ENCODE measurements at regions not wholly inside any gene's neighbourhood (a gene's known extent, or its start where the extent isn't known, plus 50 kb on each side); places are given as distances from the start of the nearest gene placed in this dataset.

GRCh38 chr5:74122175-74122574 lies 496.2 kb downstream of the ARHGEF28 start:
- DNase-seq (ENCODE audit: low read depth), result no peak

GRCh38 chr5:74120585-74120984 lies 494.6 kb downstream of the ARHGEF28 start:
- DNase-seq (ENCODE audit: low read depth), result no peak

GRCh38 chr5:74118071-74118470 lies 492.1 kb downstream of the ARHGEF28 start:
- no peak for DNase-seq (ENCODE audit: low read depth)

- no peak for DNase-seq (ENCODE audit: low read depth)
These were observed 491.0 kb downstream of the ARHGEF28 start for GRCh38 chr5:74116984-74117383.

GRCh38 chr5:74116266-74116665 lies 490.3 kb downstream of the ARHGEF28 start:
- no peak for DNase-seq (ENCODE audit: low read depth)

GRCh38 chr5:74113927-74114326 lies 487.9 kb downstream of the ARHGEF28 start:
- DNase-seq (ENCODE audit: low read depth), result no peak

GRCh38 chr5:74113196-74113540 lies 487.2 kb downstream of the ARHGEF28 start:
- DNase-seq (ENCODE audit: low read depth), result no peak

GRCh38 chr5:74112372-74113195 lies 486.6 kb downstream of the ARHGEF28 start:
- no peak for DNase-seq (ENCODE audit: low read depth)

- no peak for DNase-seq (ENCODE audit: low read depth)
These were observed 485.8 kb downstream of the ARHGEF28 start for GRCh38 chr5:74111764-74112163.

- no peak for DNase-seq (ENCODE audit: low read depth)
These were observed 483.3 kb downstream of the ARHGEF28 start for GRCh38 chr5:74109344-74109743.

GRCh38 chr5:74107899-74108298 lies 481.9 kb downstream of the ARHGEF28 start:
- no peak for DNase-seq (ENCODE audit: low read depth)

- no peak for DNase-seq (ENCODE audit: low read depth)
These were observed 479.3 kb downstream of the ARHGEF28 start for GRCh38 chr5:74105126-74105780.

- no peak for DNase-seq (ENCODE audit: low read depth)
These were observed 477.4 kb downstream of the ARHGEF28 start for GRCh38 chr5:74103131-74104023.

GRCh38 chr5:74100268-74100665 lies 474.3 kb downstream of the ARHGEF28 start:
- DNase-seq (ENCODE audit: low read depth), result no peak

- DNase-seq (ENCODE audit: low read depth), result no peak
These were observed 473.7 kb downstream of the ARHGEF28 start for GRCh38 chr5:74099538-74100267.

- DNase-seq (ENCODE audit: low read depth), result no peak
These were observed 472.9 kb downstream of the ARHGEF28 start for GRCh38 chr5:74098941-74099340.

GRCh38 chr5:74098456-74098855 lies 472.5 kb downstream of the ARHGEF28 start:
- DNase-seq (ENCODE audit: low read depth), result no peak

GRCh38 chr5:74096325-74096724 lies 470.3 kb downstream of the ARHGEF28 start:
- no peak for DNase-seq (ENCODE audit: low read depth)

- no peak for DNase-seq (ENCODE audit: low read depth)
These were observed 469.9 kb downstream of the ARHGEF28 start for GRCh38 chr5:74095871-74096270.

- DNase-seq (ENCODE audit: low read depth), result no peak
These were observed 468.7 kb downstream of the ARHGEF28 start for GRCh38 chr5:74094782-74095108.

- DNase-seq (ENCODE audit: low read depth), result no peak
These were observed 468.2 kb downstream of the ARHGEF28 start for GRCh38 chr5:74094096-74094781.

All from HS-27A (cell line).